ENCODE measurements at regions not wholly inside any gene's neighbourhood (a gene's known extent, or its start where the extent isn't known, plus 50 kb on each side); places are given as distances from the start of the nearest gene placed in this dataset.

DNA sequence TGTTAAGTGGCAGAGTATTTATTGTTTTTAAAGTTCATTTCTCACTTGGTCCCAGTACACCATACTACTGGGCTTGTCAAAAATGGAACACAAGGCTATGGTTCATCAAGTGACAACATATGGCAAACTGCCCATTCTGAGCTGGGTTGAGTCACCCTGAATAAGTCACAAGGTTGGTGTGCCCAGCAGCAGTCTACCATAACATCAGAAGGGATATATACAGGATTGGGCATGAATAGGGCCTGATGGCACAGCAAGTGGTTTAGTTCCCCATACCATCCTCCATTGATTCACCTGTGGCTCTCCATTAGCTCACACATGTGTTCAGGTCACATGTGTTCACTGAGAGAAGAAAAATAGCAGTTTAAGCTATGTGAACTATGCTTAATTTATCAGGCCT lies 249.8 kb upstream of the PRDM9 start:
- intact Hi-C loops (cut with DNase I; ENCODE audit: low total_unique reads), result no loop called here
- H3K4me3 ChIP-seq, result no peak overlapping the region
- H3K4me1 ChIP-seq, result no peaks in the 10 kb centered on the region
- H3K9me3 ChIP-seq, result no peaks in the 10 kb centered on the region
- H3K36me3 ChIP-seq (ENCODE audit: low read depth, missing control alignments), result no peaks in the 10 kb centered on the region
- no peak for DNase-seq
- no peak overlapping the region for H3K27ac ChIP-seq
- TF ChIP-seq POLR2A (IDR thresholded peaks at IDR 0.05), result no peak
- TF ChIP-seq, protein P1, sequence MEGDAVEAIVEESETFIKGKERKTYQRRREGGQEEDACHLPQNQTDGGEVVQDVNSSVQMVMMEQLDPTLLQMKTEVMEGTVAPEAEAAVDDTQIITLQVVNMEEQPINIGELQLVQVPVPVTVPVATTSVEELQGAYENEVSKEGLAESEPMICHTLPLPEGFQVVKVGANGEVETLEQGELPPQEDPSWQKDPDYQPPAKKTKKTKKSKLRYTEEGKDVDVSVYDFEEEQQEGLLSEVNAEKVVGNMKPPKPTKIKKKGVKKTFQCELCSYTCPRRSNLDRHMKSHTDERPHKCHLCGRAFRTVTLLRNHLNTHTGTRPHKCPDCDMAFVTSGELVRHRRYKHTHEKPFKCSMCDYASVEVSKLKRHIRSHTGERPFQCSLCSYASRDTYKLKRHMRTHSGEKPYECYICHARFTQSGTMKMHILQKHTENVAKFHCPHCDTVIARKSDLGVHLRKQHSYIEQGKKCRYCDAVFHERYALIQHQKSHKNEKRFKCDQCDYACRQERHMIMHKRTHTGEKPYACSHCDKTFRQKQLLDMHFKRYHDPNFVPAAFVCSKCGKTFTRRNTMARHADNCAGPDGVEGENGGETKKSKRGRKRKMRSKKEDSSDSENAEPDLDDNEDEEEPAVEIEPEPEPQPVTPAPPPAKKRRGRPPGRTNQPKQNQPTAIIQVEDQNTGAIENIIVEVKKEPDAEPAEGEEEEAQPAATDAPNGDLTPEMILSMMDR (IDR thresholded peaks at IDR 0.05), result no peak
- no peaks in the 10 kb centered on the region for H3K27me3 ChIP-seq

DNA sequence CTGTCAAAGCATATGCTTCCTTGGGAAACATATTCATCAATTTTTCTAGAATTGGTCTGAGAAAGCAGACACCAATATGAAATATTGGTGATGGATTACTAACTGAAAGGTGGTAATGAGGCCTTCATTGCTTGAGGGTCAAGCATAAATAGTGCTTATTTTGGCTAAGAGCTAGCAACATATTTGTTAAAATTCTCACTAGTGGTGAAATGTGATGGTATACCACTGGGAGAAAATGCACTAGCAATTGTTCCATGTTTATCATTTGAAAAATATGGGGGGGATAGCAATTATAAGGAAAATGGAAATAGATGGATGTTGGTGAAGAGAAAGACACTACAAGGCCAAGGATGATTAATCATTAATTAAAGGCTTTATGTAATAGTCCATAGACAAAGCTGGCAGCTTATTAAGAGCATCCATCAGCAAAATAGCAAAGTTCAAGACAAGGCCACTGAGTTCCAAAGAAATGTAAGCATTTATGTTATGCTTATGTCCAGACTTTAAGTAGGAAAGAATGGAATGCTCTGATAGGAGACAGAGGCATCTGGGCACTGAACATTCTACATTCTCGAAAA lies 253.7 kb upstream of the PRDM9 start:
- no peaks in the 10 kb centered on the region for H3K27me3 ChIP-seq
- TF ChIP-seq POLR2A (IDR thresholded peaks at IDR 0.05), result no peak
- TF ChIP-seq, protein P1 (IDR thresholded peaks at IDR 0.05), result no peak
- intact Hi-C loops (cut with DNase I; ENCODE audit: low total_unique reads), result no loop called here
- H3K4me1 ChIP-seq, result no peaks in the 10 kb centered on the region
- H3K27ac ChIP-seq, result no peak overlapping the region
- no peaks in the 10 kb centered on the region for H3K9me3 ChIP-seq
- H3K36me3 ChIP-seq (ENCODE audit: low read depth, missing control alignments), result no peaks in the 10 kb centered on the region
- DNase-seq, result no peak
- no peak overlapping the region for H3K4me3 ChIP-seq
- WGBS, 2 donors, result 52 to 72% methylated on average over 1 of the region's 1 CpG

DNA sequence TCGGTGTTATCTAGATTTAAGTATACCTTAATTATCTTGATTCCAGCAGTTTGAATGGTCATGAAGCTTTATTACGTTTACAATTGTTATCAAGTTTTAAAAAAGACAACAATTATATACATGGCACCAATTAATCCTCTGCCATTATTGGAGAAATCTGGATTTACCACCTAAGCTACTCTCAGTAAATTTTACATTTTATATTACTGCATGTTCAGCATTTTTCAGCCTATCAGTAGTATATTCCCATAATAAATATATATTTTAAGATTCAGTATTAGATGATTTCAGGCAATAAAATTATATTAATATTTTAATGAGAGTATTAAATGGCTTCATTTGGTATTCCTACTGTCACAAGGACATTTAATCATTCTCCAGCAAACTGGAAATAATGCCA lies 264.5 kb upstream of the PRDM9 start:
- Histone ChIP-seq H3K4me1 (no peaks in the 10 kb centered on the region), H3K36me3 (ENCODE audit: low read depth, missing control alignments) (no peaks in the 10 kb centered on the region), H3K9me3 (no peaks in the 10 kb centered on the region), H3K27me3 (no peaks in the 10 kb centered on the region), H3K27ac (no peak overlapping the region), H3K4me3 (no peak overlapping the region)
- 81 to 85% methylated on average over 2 of the region's 2 CpGs for WGBS, 2 donors
- TF ChIP-seq, protein P1 (IDR thresholded peaks at IDR 0.05), result no peak
- no peak for TF ChIP-seq POLR2A (IDR thresholded peaks at IDR 0.05)
- DNase-seq, result no peak
- intact Hi-C loops (cut with DNase I; ENCODE audit: low total_unique reads), result no loop called here

DNA sequence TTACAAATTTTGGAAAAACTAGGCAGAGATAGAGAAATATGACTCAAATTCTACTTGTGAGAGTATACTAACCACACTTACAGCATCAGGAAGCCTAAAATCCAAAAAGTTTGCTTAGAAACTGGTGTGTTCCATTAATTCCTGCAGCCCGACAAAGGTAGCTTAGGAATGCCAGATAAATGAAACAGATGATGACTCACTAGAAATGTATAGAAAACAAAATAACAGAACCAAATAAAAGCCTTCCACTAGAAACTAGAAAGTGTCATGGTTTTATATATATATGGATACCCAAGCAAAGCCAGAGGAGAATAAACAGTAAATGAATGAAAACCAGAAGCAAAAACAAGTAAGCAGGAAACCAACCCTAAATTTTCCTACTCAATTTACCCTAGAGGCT lies 272.2 kb upstream of the PRDM9 start:
- H3K36me3 ChIP-seq (ENCODE audit: low read depth, missing control alignments), result no peaks in the 10 kb centered on the region
- DNase-seq, result no peak
- WGBS, 2 donors, result 75 to 85% methylated on average over 1 of the region's 1 CpG
- no peaks in the 10 kb centered on the region for H3K9me3 ChIP-seq
- intact Hi-C loops (cut with DNase I; ENCODE audit: low total_unique reads), result no loop called here
- H3K4me3 ChIP-seq, result no peak overlapping the region
- no peak overlapping the region for H3K27ac ChIP-seq
- H3K27me3 ChIP-seq, result no peaks in the 10 kb centered on the region
- no peak for TF ChIP-seq POLR2A (IDR thresholded peaks at IDR 0.05)
- TF ChIP-seq, protein P1 (IDR thresholded peaks at IDR 0.05), result no peak
- H3K4me1 ChIP-seq, result no peaks in the 10 kb centered on the region

DNA sequence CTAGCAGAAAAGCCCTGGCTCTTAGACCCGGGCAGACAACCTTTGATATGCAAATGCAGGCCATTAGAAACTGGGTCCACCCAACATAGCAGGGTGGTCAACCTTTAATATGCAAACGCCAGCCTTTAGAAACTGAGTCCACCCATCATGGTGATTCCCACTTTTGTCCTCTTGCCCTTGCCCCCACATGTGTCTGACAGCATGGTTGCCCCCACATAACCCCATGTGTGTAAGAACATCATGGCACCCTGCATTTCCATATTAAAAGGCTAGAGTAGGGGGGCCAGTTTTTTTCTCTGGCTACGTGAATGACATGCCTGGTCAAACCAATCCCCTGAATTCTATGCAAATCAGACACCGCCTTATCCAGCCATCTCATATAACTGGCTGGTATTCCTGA lies 273.2 kb upstream of the PRDM9 start:
- WGBS, 2 donors, result 79 to 94% methylated on average over 4 of the region's 4 CpGs

More for the DNA sequence above, 273.2 kb upstream of the PRDM9 start:
- Histone ChIP-seq H3K36me3 (ENCODE audit: low read depth, missing control alignments) (no peaks in the 10 kb centered on the region), H3K9me3 (no peaks in the 10 kb centered on the region), H3K27me3 (no peaks in the 10 kb centered on the region), H3K4me1 (no peaks in the 10 kb centered on the region), H3K4me3 (no peak overlapping the region), H3K27ac (no peak overlapping the region)
- intact Hi-C loops (cut with DNase I; ENCODE audit: low total_unique reads), result no loop called here
- no peak for DNase-seq
- TF ChIP-seq, protein P1 (IDR thresholded peaks at IDR 0.05), result no peak
- no peak for TF ChIP-seq POLR2A (IDR thresholded peaks at IDR 0.05)

All from testis (tissue), 2 donors.